ENCODE measurements at regions not wholly inside any gene's neighbourhood (a gene's known extent, or its start where the extent isn't known, plus 50 kb on each side); places are given as distances from the start of the nearest gene placed in this dataset.

GRCh38 chr13:39976481-39976880, 321.0 kb downstream of the COG6 start:
- no peak for DNase-seq

DNA sequence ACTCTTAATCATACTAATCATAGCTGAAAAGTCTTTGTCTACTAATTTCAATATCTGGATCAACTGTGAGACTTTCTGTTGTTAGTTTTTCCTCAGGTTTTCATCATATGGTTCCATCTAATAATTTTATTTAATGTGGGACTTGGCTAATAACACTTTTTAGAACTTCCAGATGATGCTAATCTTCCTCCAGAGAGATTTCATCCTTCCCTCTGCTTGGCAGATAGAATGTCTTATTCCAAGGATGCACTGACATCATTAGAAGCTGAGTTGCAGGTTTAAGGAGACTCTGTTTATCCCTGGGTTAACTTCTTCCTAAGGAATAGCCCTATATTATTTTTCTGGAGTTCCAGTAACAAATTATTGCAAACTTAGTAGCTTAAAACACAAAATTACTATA, 325.6 kb downstream of the COG6 start:
- no peak for DNase-seq

GRCh38 chr13:39982745-39983144, 327.3 kb downstream of the COG6 start:
- DNase-seq, result no peak

DNA sequence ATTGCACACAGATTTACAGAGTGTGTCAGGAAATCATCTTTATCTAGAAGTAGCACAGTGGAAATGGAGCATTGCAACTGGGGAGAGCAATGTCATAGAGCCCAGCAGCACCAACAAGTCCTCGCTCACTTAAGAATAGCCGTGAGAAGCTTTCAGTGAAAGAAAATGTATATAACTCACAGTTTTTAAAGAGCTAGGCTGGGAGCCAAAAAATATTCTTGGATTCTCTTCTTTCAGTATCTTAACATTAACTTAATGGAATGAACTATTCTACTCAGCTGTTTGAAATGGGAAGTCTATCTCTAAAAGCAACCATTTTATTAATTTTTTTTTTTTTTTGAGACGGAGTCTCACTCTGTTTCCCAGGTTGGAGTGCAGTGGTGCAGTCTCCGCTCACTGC, 329.6 kb downstream of the COG6 start:
- DNase-seq, result no peak

DNA sequence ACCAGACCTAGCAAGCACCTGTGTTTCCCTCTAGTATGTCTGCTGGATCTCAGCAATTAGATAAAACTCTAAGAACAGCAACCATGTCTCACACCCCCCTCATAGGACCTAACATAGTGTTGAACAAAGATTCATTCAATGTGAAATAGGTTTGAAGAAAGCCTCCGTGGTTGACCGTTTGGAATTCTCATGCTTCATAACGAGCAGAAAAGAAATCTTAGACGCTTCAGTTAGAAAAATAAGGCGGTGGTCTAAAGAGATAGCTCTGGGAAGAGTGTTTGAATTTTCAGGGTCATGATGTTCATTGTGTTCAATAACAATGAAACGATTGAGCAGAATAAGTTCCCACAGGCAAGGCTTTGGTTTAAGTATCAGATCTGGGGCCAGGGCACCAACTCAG, 332.9 kb downstream of the COG6 start:
- DNase-seq, result no peak

DNA sequence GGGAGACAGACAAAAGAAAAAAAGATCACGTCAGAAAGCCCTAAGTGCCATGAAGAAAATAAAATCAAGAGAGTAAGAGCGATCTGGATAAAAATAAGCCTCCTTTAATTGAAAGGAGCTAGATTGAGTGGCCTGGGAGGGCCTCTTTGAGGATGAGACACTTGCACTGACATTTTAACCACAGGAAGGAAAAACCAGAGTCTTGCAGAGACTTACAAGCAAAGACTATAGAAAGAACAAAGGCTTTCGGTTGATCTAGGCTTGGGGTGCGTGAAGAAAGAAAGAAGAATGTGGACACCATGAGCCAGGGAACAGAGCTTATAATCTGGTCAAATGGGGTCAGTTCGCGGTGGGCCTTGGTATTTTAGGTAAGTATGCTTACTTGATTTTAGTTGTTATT, 342.7 kb downstream of the COG6 start:
- no peak for DNase-seq

DNA sequence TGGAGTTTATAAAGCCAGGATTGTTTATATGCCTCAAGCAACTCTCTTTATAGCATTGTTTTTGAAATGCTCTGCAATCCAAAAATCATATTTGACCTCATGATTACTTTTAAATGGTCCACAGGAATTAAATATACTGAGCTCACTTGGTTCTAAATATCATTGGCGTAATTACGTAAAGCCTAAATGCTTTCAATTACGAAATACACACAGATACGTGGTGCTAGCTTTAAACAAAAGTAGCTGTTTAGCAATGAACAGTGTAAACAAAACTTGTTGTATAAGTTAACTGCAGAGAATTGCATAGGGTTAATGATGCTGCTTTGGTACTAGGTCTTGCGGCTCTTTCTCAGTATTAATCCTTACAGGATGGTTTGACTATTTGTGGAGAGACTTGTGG, 346.6 kb downstream of the COG6 start:
- no peak for DNase-seq

GRCh38 chr13:40013554-40013953, 358.1 kb downstream of the COG6 start:
- no peak for DNase-seq

DNA sequence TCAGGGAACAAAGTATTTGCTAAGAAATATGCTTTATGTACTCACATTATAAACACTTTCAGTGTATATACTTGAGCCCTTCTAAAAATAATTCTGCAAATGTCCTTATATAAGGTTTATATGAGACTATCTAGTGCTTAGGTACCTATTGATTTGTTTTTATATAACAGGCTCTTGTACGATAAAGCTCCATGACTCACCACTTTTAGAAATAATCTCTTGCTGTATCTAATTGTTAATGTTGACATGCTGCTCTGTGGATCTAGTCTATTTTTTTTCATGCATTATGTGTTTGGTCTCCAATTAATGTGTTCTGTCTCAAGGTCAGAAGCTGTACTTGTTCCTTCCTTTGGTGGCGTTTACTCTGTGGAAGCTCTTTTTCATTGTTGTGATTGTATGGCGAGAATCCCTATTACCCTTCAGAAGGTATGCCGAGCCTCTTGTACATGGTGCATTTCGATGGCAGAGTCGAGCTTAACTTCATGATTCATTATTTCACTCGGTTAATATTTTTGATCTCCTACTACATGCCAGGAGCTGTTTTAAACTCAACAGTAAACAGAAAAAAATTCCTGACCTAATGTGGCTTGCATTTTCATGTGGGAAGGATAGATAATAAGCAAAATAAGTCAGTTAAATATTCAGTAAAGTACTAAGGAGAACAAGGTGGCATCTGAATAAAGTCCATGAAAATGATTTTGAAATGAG, 361.6 kb downstream of the COG6 start:
- DNase-seq, result no peak

- DNase-seq, result no peak
Measured at GRCh38 chr13:40017662-40018262, 362.3 kb downstream of the COG6 start.

- DNase-seq, result no peak
Measured at GRCh38 chr13:40023595-40024203, 368.2 kb downstream of the COG6 start.

DNA sequence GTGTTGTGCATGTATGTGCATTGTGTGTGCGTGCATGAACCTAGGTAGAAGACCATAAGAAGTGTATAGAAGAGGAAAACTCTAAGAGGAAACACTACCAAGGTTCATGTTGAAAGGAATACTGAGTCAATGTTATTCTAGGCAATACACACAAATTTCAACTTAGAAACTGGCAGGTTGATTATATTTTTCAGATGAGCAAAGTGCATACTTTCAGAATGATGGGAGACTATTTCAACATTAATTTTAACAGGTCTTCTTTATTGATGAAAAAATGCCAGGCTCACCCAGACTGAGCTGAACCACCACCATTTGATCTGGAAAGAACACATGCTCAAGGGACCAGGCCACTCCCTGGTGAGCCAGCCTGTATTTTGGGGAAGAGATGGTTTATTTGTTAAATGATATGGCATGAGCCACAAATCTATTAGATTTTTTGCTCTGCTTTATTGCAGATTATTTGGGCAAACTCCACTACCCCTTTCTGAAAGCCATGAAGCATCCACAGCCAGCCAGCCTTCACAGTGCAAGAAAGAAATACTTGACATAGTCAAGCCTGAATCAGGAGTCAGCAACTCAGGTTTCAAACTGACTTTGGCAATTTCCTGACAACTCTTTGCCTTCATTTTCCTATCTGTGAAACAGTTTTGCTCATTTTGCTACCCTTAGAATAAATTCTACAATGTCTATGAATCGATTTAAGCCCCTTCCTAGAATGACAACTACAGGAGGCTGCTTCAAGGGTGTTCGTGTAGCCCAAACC, 368.9 kb downstream of the COG6 start:
- no peak for DNase-seq

DNA sequence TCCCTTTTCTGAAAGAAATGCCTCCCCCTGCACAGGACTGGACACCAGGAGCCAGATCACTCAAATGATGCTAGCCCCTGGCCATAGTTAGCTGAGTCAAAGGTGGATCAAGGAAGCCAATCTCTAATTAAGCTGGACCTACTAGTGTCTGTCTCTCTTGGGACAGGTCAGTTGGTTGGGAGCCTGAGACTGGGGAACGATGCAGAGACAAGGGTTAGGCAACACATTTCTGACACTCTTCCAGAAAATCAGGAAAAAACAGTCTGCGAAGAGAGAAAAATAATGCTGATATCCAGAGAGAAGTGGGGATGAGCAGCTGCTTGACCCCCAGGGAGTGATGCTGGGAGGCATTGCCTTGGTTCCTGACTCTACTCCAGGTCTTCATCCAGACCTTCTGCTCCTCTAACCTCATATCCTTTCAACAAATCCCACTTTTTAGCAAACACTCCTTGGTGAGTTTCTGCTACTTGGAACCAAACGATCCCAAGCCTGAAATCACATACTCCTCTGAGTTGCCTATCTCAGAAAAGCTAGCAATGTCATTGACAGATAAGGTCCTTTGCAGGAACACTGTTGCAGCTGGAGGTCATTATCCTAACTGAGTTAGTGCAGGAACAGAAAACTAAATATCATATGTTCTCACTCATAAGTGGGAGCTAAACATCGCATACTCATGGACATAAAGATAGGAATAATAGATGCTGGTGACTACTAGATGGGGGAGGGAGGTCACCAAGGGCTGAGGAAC, 369.7 kb downstream of the COG6 start:
- no peak for DNase-seq

DNA sequence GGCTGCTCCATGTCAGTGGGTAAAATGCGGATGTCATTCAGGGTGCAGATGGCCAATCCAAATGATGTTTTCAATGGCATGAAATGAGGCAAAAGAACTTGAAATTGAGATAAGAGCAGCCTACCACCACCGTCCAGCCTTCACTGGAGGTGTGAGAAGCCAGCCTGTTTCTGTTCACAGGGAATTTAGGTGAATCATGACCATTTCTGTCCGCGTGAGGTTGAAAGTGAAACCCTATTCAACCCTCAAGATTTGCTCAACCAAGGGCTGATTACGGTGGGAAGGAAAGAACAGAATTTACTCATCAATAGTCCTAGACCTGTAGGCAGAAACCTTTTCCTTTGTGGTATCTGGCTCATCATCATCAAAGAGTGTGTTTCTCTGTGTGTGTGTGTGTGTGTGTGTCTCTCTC, 370.7 kb downstream of the COG6 start:
- DNase-seq, result no peak

DNA sequence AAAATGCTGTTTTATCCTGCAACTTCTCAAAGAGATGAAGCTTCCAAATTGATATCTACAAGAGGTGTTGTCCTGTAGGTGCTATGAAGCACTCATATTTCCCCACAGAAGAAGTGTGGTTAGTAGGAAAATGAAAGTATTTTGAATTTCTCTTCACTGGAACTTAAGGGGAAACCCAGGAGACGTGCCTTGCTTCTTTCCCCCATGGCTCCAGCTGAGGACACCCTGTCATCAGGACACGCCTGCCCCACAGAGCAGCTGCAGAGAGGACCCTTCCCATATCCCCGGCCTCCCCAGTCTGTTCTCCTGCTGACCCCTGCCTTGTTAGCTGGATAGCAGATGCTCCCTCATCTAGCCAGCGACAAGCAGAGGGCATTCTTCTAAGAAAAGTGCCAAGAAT, 371.3 kb downstream of the COG6 start:
- DNase-seq, result no peak

- no peak for DNase-seq
Measured at GRCh38 chr13:40028446-40028845, 373.0 kb downstream of the COG6 start.

GRCh38 chr13:40031031-40031430, 375.6 kb downstream of the COG6 start:
- DNase-seq, result no peak

DNA sequence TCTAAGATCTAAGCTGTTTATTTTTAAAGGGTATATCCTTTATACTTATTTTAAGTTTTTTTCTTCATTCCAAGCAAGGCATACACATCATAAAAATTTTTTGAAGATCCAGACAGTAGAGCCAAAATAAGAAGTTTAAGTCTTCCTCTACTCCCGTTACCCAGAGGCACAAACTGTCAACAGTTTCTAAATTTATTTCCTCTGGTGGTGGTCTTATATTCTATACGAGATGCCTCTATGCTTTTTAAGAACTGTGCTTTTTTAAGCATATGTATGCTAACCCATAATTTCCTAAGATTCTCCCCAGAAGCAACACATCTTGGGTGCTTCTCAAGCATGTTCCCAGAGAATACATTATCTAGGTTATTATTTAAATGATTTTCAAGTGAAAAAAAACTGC, 383.6 kb downstream of the COG6 start:
- no peak for DNase-seq

DNA sequence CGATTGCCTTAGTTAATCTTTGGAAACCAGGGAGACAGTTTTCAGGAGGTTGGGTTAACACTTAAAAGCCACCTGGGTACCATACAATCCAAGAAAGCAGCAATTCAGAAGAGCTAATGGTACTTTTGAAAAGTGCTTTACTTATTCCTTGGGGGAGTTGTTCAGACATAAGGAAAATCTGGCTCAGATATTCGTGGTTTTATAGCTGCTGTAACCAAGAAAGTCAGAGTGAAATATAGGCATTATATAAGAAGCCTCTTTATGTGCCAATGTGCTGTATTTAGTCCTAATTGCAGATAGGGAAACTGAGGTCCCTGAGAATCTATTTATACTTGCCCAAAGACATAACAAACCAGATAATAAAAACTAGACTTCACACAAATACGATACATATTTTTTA, 387.5 kb downstream of the COG6 start:
- DNase-seq, result no peak

DNA sequence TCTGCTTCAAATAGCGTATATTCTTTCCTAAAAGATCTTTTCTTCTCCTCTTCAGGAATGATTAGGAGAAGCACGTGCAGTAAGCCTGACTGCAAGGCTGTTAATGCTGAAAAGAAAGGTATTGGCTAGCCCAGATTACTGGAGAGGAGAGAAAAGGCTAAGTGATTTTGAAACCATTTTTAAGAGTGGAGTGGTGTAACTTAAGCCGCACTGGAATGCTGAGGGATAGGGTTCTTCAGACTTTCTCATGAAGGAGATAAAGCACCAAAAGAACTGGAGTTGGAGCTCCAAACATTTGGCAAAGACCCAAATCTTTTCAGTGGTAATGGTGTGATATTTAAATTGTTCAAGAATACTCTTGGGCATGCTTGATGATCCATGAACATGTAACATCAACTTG, 388.3 kb downstream of the COG6 start:
- DNase-seq, result no peak

DNA sequence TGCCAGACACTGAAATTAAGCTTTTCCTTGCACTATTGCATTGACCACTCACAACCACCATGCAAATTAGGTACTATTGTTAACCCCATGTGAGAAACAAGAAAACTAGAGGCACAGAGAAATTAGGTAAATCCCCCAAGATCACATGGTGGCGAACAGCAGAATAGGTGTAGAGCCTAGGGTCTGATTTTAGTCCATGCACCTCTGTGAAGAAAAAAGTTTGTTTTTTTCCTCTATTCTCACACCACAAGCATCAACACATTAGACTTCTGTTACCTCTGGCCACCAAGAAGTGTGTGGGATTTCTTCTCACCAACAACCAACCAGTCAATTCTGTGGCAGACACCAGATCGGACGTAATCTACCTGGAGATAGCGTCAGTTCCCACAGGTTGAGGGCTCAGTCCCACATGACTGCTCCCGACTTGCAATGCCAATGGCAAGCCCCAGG, 391.9 kb downstream of the COG6 start:
- no peak for DNase-seq

- DNase-seq, result no peak
Measured at GRCh38 chr13:40048551-40048950, 393.1 kb downstream of the COG6 start.

GRCh38 chr13:40052954-40053353, 397.5 kb downstream of the COG6 start:
- no peak for DNase-seq
